Kidney epithelial cell (primary cell): ENCODE measurements at regions not wholly inside any gene's neighbourhood (a gene's known extent, or its start where the extent isn't known, plus 50 kb on each side); places are given as distances from the start of the nearest gene placed in this dataset.

Experiments used
- DNase-seq: peaks from one replicate; pipeline ENCODE4 v3.0.0-alpha.2; 2010; ENCODE audit warnings: low read depth
- H3K27me3 ChIP-seq: 2 replicates; pipeline ENCODE4 v1.6.0; 2011; ENCODE audit warnings: low read length; ENCODE audit not compliant: control insufficient read depth, insufficient read depth
- H3K36me3 ChIP-seq: 2 replicates; pipeline ENCODE4 v1.5.1; 2011; ENCODE audit warnings: low read length; ENCODE audit not compliant: control insufficient read depth, insufficient read depth
- H3K4me3 ChIP-seq: 2 replicates; pipeline ENCODE4 v1.5.1; 2011; ENCODE audit warnings: low read depth, mild to moderate bottlenecking, control low read depth, low read length
- CTCF ChIP-seq: IDR thresholded peaks from 2 replicates; pipeline ENCODE4 v1.5.1; 2011; ENCODE audit warnings: mild to moderate bottlenecking, moderate library complexity, low read length, control low read depth, inconsistent platforms; ENCODE audit not compliant: insufficient read depth, poor library complexity, severe bottlenecking

- TF ChIP-seq CTCF, result no peak
- H3K27me3 ChIP-seq, result no peaks in the 10 kb centered on the region
- no peak for DNase-seq
- no peaks in the 10 kb centered on the region for H3K36me3 ChIP-seq
- no peak overlapping the region for H3K4me3 ChIP-seq
Observed at GRCh38 chr4:12674184-12674583, 810.0 kb downstream of the RAB28 start.

- Histone ChIP-seq H3K4me3 (no peak overlapping the region), H3K27me3 (no peaks in the 10 kb centered on the region), H3K36me3 (no peaks in the 10 kb centered on the region)
- no peak for DNase-seq
- no peak for TF ChIP-seq CTCF
Observed at GRCh38 chr4:12672303-12672702, 811.8 kb downstream of the RAB28 start.

- H3K36me3 ChIP-seq, result no peaks in the 10 kb centered on the region
- DNase-seq, result no peak
- no peak for TF ChIP-seq CTCF
- H3K4me3 ChIP-seq, result no peak overlapping the region
- H3K27me3 ChIP-seq, result no peaks in the 10 kb centered on the region
Observed at GRCh38 chr4:12658146-12658545, 826.0 kb downstream of the RAB28 start.

- Histone ChIP-seq H3K4me3 (no peak overlapping the region), H3K36me3 (no peaks in the 10 kb centered on the region), H3K27me3 (no peaks in the 10 kb centered on the region)
- no peak for DNase-seq
- TF ChIP-seq CTCF, result no peak
Observed at GRCh38 chr4:12651876-12652275, 832.3 kb downstream of the RAB28 start.

GRCh38 chr4:12645732-12646131, 838.4 kb downstream of the RAB28 start:
- no peaks in the 10 kb centered on the region for H3K27me3 ChIP-seq
- H3K36me3 ChIP-seq, result no peaks in the 10 kb centered on the region
- TF ChIP-seq CTCF, result no peak
- DNase-seq, result no peak
- H3K4me3 ChIP-seq, result no peak overlapping the region

- no peak for TF ChIP-seq CTCF
- no peak overlapping the region for H3K4me3 ChIP-seq
- no peak for DNase-seq
- H3K27me3 ChIP-seq, result no peaks in the 10 kb centered on the region
- H3K36me3 ChIP-seq, result no peaks in the 10 kb centered on the region
Observed at GRCh38 chr4:12644261-12644660, 839.9 kb downstream of the RAB28 start.
